ENCODE measurements at regions not wholly inside any gene's neighbourhood (a gene's known extent, or its start where the extent isn't known, plus 50 kb on each side); places are given as distances from the start of the nearest gene placed in this dataset.

DNA sequence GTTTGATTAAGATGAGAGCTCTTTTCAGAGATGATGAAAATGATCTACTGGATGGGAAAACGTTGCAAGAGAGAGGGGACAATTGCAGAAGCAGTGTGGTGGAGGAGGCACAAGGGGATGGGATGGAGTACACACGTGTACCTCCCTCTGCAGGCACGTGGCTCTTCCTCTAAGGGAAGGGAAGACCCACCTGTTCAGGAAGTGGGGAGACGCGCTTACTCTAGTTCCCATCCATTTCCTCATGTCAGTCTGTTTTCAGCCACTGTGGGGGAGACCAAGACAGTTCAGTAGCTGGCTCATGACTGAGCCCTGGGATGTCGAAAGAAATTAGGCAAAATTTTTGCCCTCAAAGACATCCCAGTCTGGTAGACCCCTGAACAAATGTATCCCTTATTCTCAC lies 619.2 kb upstream of the CLINT1 start:
- no peaks in the 10 kb centered on the region for H3K36me3 Mint-ChIP-seq (ENCODE audit: low read depth)
- H3K27ac Mint-ChIP-seq (ENCODE audit: unreplicated experiment), result no peak overlapping the region
- peaks cover 2% of the 10 kb centered on the region for H3K27me3 Mint-ChIP-seq (ENCODE audit: low read depth)
- no peak overlapping the region for H3K4me3 Mint-ChIP-seq
- H3K4me1 Mint-ChIP-seq, result peaks cover 4% of the 10 kb centered on the region
- no peaks in the 10 kb centered on the region for H3K9me3 Mint-ChIP-seq
- TF ChIP-seq, protein P1, sequence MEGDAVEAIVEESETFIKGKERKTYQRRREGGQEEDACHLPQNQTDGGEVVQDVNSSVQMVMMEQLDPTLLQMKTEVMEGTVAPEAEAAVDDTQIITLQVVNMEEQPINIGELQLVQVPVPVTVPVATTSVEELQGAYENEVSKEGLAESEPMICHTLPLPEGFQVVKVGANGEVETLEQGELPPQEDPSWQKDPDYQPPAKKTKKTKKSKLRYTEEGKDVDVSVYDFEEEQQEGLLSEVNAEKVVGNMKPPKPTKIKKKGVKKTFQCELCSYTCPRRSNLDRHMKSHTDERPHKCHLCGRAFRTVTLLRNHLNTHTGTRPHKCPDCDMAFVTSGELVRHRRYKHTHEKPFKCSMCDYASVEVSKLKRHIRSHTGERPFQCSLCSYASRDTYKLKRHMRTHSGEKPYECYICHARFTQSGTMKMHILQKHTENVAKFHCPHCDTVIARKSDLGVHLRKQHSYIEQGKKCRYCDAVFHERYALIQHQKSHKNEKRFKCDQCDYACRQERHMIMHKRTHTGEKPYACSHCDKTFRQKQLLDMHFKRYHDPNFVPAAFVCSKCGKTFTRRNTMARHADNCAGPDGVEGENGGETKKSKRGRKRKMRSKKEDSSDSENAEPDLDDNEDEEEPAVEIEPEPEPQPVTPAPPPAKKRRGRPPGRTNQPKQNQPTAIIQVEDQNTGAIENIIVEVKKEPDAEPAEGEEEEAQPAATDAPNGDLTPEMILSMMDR (conservative IDR thresholded peaks at IDR 0.05), result no peak
- no peak for DNase-seq (ENCODE audit: low read depth, low spot score)

DNA sequence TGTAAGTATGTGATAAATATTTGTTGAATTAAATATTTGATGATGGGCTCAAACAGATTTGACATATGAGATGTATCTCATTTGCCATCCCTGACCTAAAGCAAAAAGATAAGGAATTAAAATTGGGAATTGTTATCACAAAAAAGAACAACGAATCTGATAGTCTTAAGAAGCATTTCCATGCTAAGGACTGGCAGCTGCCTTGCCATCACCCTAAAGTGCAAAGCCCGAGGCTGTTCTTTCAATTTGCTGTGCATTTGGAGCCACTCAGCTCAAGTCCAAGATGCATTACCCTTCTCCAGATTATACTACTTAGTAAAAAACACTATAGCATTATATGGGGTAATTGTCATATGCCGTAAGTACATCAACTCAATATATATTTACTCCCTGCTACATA lies 618.3 kb upstream of the CLINT1 start:
- H3K36me3 Mint-ChIP-seq (ENCODE audit: low read depth), result no peaks in the 10 kb centered on the region
- no peak overlapping the region for H3K4me3 Mint-ChIP-seq
- no peaks in the 10 kb centered on the region for H3K9me3 Mint-ChIP-seq
- H3K4me1 Mint-ChIP-seq, result no peaks in the 10 kb centered on the region
- no peak for DNase-seq (ENCODE audit: low read depth, low spot score)
- no peak overlapping the region for H3K27ac Mint-ChIP-seq (ENCODE audit: unreplicated experiment)
- TF ChIP-seq, protein P1 (conservative IDR thresholded peaks at IDR 0.05), result no peak
- H3K27me3 Mint-ChIP-seq (ENCODE audit: low read depth), result peaks cover 2% of the 10 kb centered on the region

DNA sequence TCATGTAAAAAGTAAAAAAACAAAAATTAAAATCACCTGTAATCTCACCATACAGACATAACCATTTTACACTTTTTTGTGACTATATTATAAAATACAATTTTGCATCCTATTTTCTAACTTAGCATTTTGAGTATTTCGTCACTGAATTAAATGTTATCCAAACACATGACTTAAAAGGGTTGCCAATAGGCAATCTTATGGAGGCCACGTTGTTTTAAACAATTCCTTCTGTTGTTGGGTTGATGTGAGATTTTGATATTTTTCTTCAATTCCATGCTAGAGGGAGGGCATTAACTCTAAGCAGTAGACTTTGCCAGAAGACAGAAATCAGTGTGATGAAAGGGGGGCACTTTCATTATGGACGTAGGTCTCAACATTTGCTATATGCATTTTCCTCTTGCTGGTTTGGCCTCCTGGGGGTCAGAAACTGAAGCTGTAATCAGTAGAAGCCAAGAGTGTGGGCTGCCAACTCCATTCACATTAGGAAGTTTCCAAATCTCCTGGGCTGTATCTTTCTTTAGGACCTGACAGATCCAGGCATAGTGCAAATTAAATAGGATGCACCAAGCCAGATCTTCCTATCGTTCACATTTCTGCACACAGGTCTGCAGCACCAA lies 614.2 kb upstream of the CLINT1 start:
- Mint-ChIP-seq H3K9me3 (no peaks in the 10 kb centered on the region), H3K27ac (ENCODE audit: unreplicated experiment) (no peak overlapping the region), H3K4me3 (no peak overlapping the region)

DNA sequence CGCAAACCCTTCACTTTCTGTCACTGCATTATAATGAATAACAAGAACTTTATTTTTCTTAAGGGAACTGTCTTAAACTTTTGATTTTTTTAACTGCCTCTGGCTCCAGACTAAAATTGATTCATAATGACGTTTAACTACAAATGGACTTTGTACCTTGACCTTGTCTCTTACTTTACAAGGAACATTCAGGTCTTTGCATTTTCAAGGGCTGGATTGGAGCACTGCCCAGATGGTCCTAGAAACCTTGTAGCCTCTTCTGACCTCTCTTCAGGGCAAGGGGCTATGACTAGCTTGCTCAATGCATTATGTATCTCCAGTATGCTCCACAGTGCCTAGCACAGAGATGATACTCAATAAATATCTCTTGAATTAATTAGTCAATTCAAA lies 612.6 kb upstream of the CLINT1 start:
- Mint-ChIP-seq H3K4me3 (no peak overlapping the region), H3K36me3 (ENCODE audit: low read depth) (no peaks in the 10 kb centered on the region), H3K27ac (ENCODE audit: unreplicated experiment) (no peak overlapping the region), H3K9me3 (no peaks in the 10 kb centered on the region), H3K4me1 (no peaks in the 10 kb centered on the region), H3K27me3 (ENCODE audit: low read depth) (no peaks in the 10 kb centered on the region)
- TF ChIP-seq, protein P1 (conservative IDR thresholded peaks at IDR 0.05), result no peak
- DNase-seq (ENCODE audit: low read depth, low spot score), result no peak

More for the DNA sequence above, 614.2 kb upstream of the CLINT1 start:
- TF ChIP-seq, protein P1 (conservative IDR thresholded peaks at IDR 0.05), result no peak
- Mint-ChIP-seq H3K4me1 (no peaks in the 10 kb centered on the region), H3K27me3 (ENCODE audit: low read depth) (peaks cover 2% of the 10 kb centered on the region), H3K36me3 (ENCODE audit: low read depth) (no peaks in the 10 kb centered on the region)
- no peak for DNase-seq (ENCODE audit: low read depth, low spot score)

DNA sequence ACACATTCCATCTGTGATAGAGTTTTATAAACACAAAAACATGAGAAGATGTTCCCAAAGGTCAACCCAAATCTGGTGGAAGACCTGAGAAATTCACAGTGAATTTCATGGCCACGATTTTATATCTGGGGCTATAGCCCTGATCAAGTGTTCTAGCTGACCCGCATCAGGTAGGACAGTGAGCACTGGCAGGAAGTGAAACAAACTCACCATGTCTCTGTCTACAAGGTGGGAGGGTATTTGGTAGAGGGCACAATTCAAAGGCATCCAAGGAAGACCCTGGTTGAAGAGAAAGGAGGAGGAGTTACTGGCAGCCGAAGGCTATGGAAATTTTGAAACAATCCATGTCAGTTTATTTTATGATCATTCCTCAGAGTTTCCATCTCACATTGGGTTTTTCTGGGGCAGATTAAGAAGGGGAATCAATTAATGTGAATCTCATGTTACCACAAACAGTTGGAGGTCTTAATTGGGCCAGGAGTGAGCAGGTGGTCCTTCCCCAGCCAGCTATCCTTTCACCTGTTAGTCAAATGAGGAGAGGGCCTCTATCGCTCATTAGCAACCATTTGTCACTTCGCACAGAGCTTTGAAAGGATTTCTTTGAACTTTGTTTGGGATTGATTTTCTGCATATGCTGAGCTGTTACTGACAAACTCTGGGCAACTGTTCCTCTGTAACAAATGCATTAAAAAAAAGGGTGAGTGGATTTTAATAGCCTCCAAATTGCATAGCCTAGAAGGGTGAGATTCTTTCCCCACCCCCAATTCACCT lies 612.0 kb upstream of the CLINT1 start:
- Mint-ChIP-seq H3K36me3 (ENCODE audit: low read depth) (no peaks in the 10 kb centered on the region), H3K9me3 (no peaks in the 10 kb centered on the region), H3K4me1 (no peaks in the 10 kb centered on the region), H3K27ac (ENCODE audit: unreplicated experiment) (no peak overlapping the region), H3K27me3 (ENCODE audit: low read depth) (no peaks in the 10 kb centered on the region), H3K4me3 (no peak overlapping the region)
- TF ChIP-seq, protein P1 (conservative IDR thresholded peaks at IDR 0.05), result no peak
- no peak for DNase-seq (ENCODE audit: low read depth, low spot score)

All from neural crest cell (in vitro differentiated cells).